Suprapubic skin (tissue), 4 donors: ENCODE measurements at regions not wholly inside any gene's neighbourhood (a gene's known extent, or its start where the extent isn't known, plus 50 kb on each side); places are given as distances from the start of the nearest gene placed in this dataset.

Experiments used
- CTCF ChIP-seq, 2 donors: fragments of 200-600 bp in 1 of 2; fragments of 450-650 bp in 1 of 2; sonication (generic) in 1 of 2; IDR thresholded peaks; one replicate each; pipeline ENCODE4 v1.5.1; 2016 to 2019; ENCODE audit warnings: antibody characterized with exemption in 2 of 2, mild to moderate bottlenecking in 1 of 2, moderate library complexity in 1 of 2
- EP300 ChIP-seq: sonication (generic); formaldehyde crosslinking; IDR thresholded peaks from one replicate; pipeline ENCODE4 v1.6.1; 2017; ENCODE audit warnings: antibody characterized with exemption
- POLR2AphosphoS5 ChIP-seq, 3 donors: sonication (generic); formaldehyde crosslinking; IDR thresholded peaks; one replicate each; pipeline ENCODE4 v1.6.1; 2017; ENCODE audit warnings: antibody characterized with exemption in 3 of 3

GRCh38 chr3:163175970-163176369, 1679.4 kb downstream of the OTOL1 start:
- TF ChIP-seq POLR2AphosphoS5 (IDR thresholded peaks at IDR 0.05) (no peak), CTCF (IDR thresholded peaks at IDR 0.05) (no peak), EP300 (no peak)
